CD4-positive, CD25-positive, alpha-beta regulatory T cell (primary cell): ENCODE measurements at regions not wholly inside any gene's neighbourhood (a gene's known extent, or its start where the extent isn't known, plus 50 kb on each side); places are given as distances from the start of the nearest gene placed in this dataset.

ENCODE experiments used
- ATAC-seq, 2 donors: fragments of 150-1000 bp; cut with Tn5 transposase; one replicate each; pipeline ENCODE4 v1.10.0; 2021; ENCODE audit warnings: low read depth in 2 of 2, moderate number of reproducible peaks in 2 of 2, moderate library complexity in 1 of 2
- DNase-seq, 3 donors: peaks; one replicate each; pipeline versions ENCODE4 v3.0.0 to v3.0.0-alpha.2; 2012 to 2022; ENCODE audit warnings: mixed read lengths in 1 of 3
- H3K27ac ChIP-seq: one replicate; pipeline ENCODE4 v1.7.0; 2013; ENCODE audit warnings: mild to moderate bottlenecking, low read length; ENCODE audit not compliant: insufficient read depth, poor library complexity, severe bottlenecking
- H3K27me3 ChIP-seq: one replicate; pipeline ENCODE4 v1.7.0; 2013; ENCODE audit warnings: low read length; ENCODE audit not compliant: control insufficient read depth, insufficient read depth
- H3K36me3 ChIP-seq: one replicate; pipeline ENCODE4 v1.7.0; 2013; ENCODE audit warnings: mild to moderate bottlenecking, low read length, moderate library complexity; ENCODE audit not compliant: control insufficient read depth, insufficient read depth
- H3K4me1 ChIP-seq: 2 replicates; pipeline ENCODE4 v1.7.0; 2013; ENCODE audit warnings: mild to moderate bottlenecking, low read length; ENCODE audit not compliant: insufficient read depth, control insufficient read depth, poor library complexity, severe bottlenecking
- H3K4me3 ChIP-seq: one replicate; pipeline ENCODE4 v1.7.0; 2013; ENCODE audit warnings: low read depth, mild to moderate bottlenecking, low read length, moderate library complexity
- H3K9me3 ChIP-seq, 2 experiments: 1 replicate in 1 of 2; 2 replicates in 1 of 2; pipeline ENCODE4 v1.7.0; 2013; ENCODE audit warnings: low read length in 2 of 2, mild to moderate bottlenecking in 1 of 2, moderate library complexity in 1 of 2; ENCODE audit not compliant: control insufficient read depth in 2 of 2
- H3K27ac Mint-ChIP-seq, 3 donors: one replicate each; pipeline ENCODE4 v1.8.0; 2020 to 2022; ENCODE audit warnings: mild to moderate bottlenecking in 3 of 3, mixed read lengths in 3 of 3, moderate library complexity in 2 of 3
- H3K27me3 Mint-ChIP-seq: one replicate; pipeline ENCODE4 v1.8.0; 2022; ENCODE audit warnings: mild to moderate bottlenecking, mixed read lengths
- H3K36me3 Mint-ChIP-seq: one replicate; pipeline ENCODE4 v1.8.0; 2020; ENCODE audit warnings: mixed read lengths
- H3K4me1 Mint-ChIP-seq, 4 donors: one replicate each; pipeline ENCODE4 v1.8.0; 2020 to 2022; ENCODE audit warnings: mixed read lengths in 4 of 4, mild to moderate bottlenecking in 1 of 4
- H3K4me3 Mint-ChIP-seq, 4 donors: one replicate each; pipeline ENCODE4 v1.8.0; 2020 to 2022; ENCODE audit warnings: mild to moderate bottlenecking in 4 of 4, mixed read lengths in 4 of 4, moderate library complexity in 3 of 4
- H3K9me3 Mint-ChIP-seq, 7 donors: one replicate each; pipeline ENCODE4 v1.8.0; 2020 to 2022; ENCODE audit warnings: mixed read lengths in 7 of 7, mild to moderate bottlenecking in 3 of 7, moderate library complexity in 2 of 7

DNA sequence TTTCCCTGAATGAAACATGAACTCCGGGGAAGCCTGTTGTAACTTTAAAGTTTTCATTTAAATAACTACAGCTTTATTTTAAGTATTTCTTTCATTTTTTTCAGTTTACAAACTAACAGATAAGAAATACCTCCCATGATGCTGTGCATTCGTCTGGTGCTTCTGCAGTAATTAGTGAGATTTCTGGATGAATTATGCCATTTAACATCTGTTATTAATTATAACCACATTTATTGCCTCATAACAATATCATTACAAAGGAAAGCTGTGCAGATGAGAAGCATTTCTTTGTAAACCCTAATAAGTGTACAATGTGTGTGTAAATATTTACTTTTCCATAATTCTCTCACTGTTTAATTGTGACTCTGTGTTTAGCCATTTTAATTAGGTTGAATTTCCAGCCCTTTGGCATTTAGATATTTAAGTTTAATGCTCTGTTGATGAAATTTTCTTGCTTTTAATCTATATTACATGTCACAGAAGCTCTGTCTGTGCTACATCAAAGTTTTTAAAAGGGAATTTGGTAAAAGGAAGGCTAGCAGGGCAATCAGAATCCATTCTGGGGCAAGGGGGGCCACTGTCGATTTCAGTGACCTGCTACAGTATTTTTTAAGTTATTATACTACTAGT, 418.0 kb downstream of the SPATA31D1 start:
- Mint-ChIP-seq H3K27ac (no peak overlapping the region), H3K27me3 (no peaks in the 10 kb centered on the region), H3K36me3 (no peaks in the 10 kb centered on the region), H3K4me1 (no peaks in the 10 kb centered on the region), H3K4me3 (no peak overlapping the region), H3K9me3 (peaks cover 0 to 25% (median 5%) of the 10 kb centered on the region in 7 donors)
- ATAC-seq (no peak), DNase-seq (no peak)
- Histone ChIP-seq H3K36me3 (no peaks in the 10 kb centered on the region), H3K27me3 (no peaks in the 10 kb centered on the region), H3K4me3 (no peak overlapping the region), H3K4me1 (no peaks in the 10 kb centered on the region), H3K9me3 (no peaks in the 10 kb centered on the region), H3K27ac (no peak overlapping the region)

DNA sequence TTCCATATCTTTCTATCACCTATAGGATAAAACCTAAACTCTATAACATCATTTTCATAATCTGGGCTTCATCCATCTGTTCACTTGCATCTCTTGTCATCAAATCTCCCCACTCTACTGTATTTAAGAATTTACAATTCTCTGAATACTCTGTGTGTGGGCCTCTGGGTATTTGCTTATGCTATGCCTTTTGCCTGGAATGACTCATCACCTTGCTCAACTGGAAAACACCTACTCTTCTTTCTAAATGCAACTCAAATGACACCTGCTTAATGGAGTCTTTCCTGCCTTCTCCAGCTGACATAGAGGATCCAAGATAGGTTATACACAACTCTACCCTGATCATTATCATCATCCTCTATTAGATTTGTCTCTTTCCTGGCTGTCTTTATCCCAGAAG, 421.7 kb downstream of the SPATA31D1 start:
- ATAC-seq, result no peak
- no peaks in the 10 kb centered on the region for H3K36me3 Mint-ChIP-seq
- peaks cover 0 to 23% (median 12%) of the 10 kb centered on the region in 7 donors for H3K9me3 Mint-ChIP-seq
- H3K27ac Mint-ChIP-seq, result no peak overlapping the region
- no peaks in the 10 kb centered on the region for H3K4me1 Mint-ChIP-seq
- Histone ChIP-seq H3K36me3 (no peaks in the 10 kb centered on the region), H3K4me3 (no peak overlapping the region), H3K4me1 (no peaks in the 10 kb centered on the region), H3K27ac (no peak overlapping the region), H3K9me3 (no peaks in the 10 kb centered on the region), H3K27me3 (no peaks in the 10 kb centered on the region)
- H3K4me3 Mint-ChIP-seq, result no peak overlapping the region
- H3K27me3 Mint-ChIP-seq, result no peaks in the 10 kb centered on the region
- DNase-seq, result no peak

DNA sequence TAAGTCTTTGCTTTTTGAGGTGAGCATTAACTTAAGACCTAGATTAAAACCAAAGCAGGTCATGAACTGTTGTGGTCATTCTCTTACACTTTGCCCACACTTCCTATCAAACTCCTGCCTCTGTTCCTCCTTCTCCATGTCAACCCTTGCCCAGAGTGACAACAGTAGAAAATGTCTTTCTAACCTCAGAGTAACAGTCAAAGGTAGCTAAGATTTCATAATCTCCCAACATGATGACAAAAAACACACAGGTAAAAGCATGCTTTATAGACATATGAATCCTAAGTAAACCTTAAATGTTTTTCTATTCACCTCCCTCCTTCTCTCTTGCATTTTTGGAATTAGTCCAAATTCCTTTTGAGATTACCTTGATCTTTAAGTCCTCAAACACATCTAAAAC, 422.3 kb downstream of the SPATA31D1 start:
- peaks cover 0 to 22% (median 12%) of the 10 kb centered on the region in 7 donors for H3K9me3 Mint-ChIP-seq
- DNase-seq (no peak), ATAC-seq (no peak)
- no peaks in the 10 kb centered on the region for H3K36me3 ChIP-seq
- H3K27ac ChIP-seq, result no peak overlapping the region
- no peaks in the 10 kb centered on the region for H3K36me3 Mint-ChIP-seq
- no peak overlapping the region for H3K4me3 ChIP-seq
- H3K4me1 ChIP-seq, result no peaks in the 10 kb centered on the region
- no peaks in the 10 kb centered on the region for H3K27me3 Mint-ChIP-seq
- H3K27me3 ChIP-seq, result no peaks in the 10 kb centered on the region
- no peak overlapping the region for H3K27ac Mint-ChIP-seq
- no peaks in the 10 kb centered on the region for H3K9me3 ChIP-seq
- H3K4me3 Mint-ChIP-seq, result no peak overlapping the region
- no peaks in the 10 kb centered on the region for H3K4me1 Mint-ChIP-seq

DNA sequence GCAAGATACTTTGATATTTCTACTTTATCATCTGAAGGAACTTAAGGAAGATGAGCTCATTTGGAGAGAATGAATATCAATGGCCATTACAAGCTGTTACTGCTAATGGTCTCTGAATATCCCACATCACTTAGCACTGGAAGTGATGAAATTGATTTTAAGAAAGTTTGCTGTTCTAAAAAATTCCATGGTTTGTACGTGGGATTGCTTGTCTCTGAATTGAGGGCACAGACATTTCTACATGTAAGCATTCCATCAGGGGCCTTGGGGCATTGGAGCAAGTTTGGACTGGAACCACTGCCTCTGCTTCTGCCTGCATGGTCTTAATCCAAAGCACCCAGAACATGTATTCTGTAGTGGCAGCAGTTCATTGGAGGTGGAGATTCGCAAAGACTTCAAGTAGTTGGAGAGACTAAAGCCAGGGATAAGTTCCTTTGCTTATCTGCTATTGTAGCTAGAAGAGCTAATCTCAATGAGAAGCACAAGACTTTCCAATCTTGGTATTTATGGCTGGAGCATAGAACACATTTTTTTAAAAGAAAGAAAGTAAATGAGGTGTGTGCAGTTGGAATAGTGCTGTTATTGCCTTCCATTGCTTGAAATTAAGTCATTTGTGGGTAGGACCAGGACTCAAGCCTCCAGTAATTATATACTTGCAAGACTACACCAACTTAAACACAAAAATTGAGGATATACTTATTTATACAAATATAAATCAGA, 424.2 kb downstream of the SPATA31D1 start:
- no peak for DNase-seq
- no peaks in the 10 kb centered on the region for H3K4me1 Mint-ChIP-seq
- Histone ChIP-seq H3K9me3 (no peaks in the 10 kb centered on the region), H3K27ac (no peak overlapping the region), H3K4me3 (no peak overlapping the region), H3K4me1 (no peaks in the 10 kb centered on the region), H3K27me3 (no peaks in the 10 kb centered on the region), H3K36me3 (no peaks in the 10 kb centered on the region)
- no peak overlapping the region for H3K27ac Mint-ChIP-seq
- no peak overlapping the region for H3K4me3 Mint-ChIP-seq
- no peaks in the 10 kb centered on the region for H3K36me3 Mint-ChIP-seq
- no peak for ATAC-seq
- no peaks in the 10 kb centered on the region for H3K27me3 Mint-ChIP-seq
- H3K9me3 Mint-ChIP-seq, result peaks cover 0 to 23% (median 13%) of the 10 kb centered on the region in 7 donors

DNA sequence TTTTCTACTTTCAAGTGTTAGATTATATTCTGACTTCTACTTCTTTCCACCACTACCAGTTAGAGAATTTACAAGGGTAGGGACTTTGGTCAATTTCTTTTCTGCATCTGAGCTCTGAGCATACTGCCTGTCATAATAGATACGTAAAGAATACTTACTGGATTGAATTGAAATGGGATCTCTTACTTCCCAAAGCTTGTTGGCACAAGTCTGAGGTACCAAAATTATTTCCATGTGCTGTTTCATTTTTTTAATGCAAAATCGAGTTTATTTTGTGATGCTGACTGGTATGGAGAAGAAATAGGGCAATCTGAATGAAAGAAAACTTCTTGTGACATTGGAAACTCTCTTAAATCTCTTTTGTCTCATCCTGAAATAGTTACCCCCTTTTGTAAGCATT, 428.9 kb downstream of the SPATA31D1 start:
- Mint-ChIP-seq H3K27me3 (no peaks in the 10 kb centered on the region), H3K4me1 (no peaks in the 10 kb centered on the region), H3K27ac (no peak overlapping the region), H3K9me3 (peaks cover 0 to 24% (median 9%) of the 10 kb centered on the region in 7 donors), H3K4me3 (no peak overlapping the region), H3K36me3 (no peaks in the 10 kb centered on the region)
- H3K4me1 ChIP-seq, result no peaks in the 10 kb centered on the region
- no peak overlapping the region for H3K27ac ChIP-seq
- H3K36me3 ChIP-seq, result no peaks in the 10 kb centered on the region
- no peak overlapping the region for H3K4me3 ChIP-seq
- peaks cover 0 to 7% of the 10 kb centered on the region in 2 experiments for H3K9me3 ChIP-seq
- DNase-seq (no peak), ATAC-seq (no peak)
- H3K27me3 ChIP-seq, result no peaks in the 10 kb centered on the region

DNA sequence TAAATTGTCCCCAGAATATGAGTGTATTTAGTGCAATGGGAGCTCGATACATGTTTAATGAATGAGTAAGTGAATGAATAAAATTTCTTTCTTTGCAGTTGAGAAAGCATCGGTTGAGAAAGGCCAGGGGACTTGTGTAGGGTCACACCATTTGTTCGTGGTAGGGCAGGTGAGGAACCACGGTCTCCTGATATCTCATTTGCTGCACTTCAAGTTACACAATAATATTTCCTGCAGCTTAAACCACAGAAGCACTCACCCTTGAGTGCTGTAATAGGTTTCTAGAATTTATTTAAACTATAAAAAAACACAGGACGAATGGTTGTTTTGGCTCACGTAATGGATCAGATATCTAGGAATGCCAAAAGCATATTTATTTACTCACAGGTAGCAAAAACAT, 429.8 kb downstream of the SPATA31D1 start:
- DNase-seq (no peak), ATAC-seq (no peak)
- H3K36me3 ChIP-seq, result no peaks in the 10 kb centered on the region
- H3K27ac Mint-ChIP-seq, result no peak overlapping the region
- no peaks in the 10 kb centered on the region for H3K27me3 ChIP-seq
- no peaks in the 10 kb centered on the region for H3K4me1 Mint-ChIP-seq
- peaks cover 0 to 7% of the 10 kb centered on the region in 2 experiments for H3K9me3 ChIP-seq
- no peaks in the 10 kb centered on the region for H3K36me3 Mint-ChIP-seq
- no peak overlapping the region for H3K4me3 Mint-ChIP-seq
- peaks cover 0 to 20% (median 9%) of the 10 kb centered on the region in 7 donors for H3K9me3 Mint-ChIP-seq
- no peaks in the 10 kb centered on the region for H3K27me3 Mint-ChIP-seq
- no peaks in the 10 kb centered on the region for H3K4me1 ChIP-seq
- no peak overlapping the region for H3K4me3 ChIP-seq
- no peak overlapping the region for H3K27ac ChIP-seq

DNA sequence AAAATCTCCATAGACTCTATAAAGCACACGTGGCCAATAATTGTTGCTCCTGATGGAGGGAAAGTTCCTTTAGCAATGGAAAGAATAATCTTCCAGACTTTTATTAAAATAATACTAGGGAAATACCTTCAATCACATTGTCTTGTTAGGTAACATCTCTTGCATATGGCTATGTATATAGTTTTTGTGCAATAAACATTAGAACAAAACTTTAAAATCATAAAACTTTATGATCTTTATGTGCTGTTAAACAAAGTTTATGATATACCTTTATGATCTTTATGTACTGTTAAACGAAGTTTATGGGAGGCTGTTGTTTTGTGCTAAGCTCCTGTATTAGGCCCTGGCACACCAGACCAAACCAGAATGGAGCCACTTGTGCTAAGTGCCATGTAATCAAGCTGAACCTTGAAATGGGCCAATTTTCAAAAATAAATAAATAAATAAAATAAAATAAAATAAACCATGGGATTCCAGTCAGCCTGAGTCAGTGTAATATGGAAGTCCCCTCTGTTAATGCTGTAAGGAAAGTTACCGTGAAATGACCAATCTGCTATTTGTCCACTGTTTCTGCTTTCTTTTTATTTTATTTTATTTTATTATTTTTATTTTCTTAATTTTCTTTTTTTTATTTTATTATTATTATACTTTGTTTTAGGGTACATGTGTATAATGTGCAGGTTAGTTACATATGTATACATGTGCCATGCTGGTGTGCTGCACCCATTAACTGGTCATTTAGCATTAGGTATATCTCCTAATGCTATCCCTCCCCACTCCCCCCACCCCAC, 431.3 kb downstream of the SPATA31D1 start:
- Histone ChIP-seq H3K4me3 (no peak overlapping the region), H3K27me3 (no peaks in the 10 kb centered on the region), H3K36me3 (no peaks in the 10 kb centered on the region), H3K9me3 (peaks cover 0 to 7% of the 10 kb centered on the region in 2 experiments), H3K4me1 (no peaks in the 10 kb centered on the region), H3K27ac (no peak overlapping the region)
- H3K27ac Mint-ChIP-seq, result no peak overlapping the region
- no peaks in the 10 kb centered on the region for H3K27me3 Mint-ChIP-seq
- H3K4me1 Mint-ChIP-seq, result no peaks in the 10 kb centered on the region
- ATAC-seq (no peak), DNase-seq (no peak)
- no peak overlapping the region for H3K4me3 Mint-ChIP-seq
- H3K9me3 Mint-ChIP-seq, result peaks cover 0 to 22% (median 6%) of the 10 kb centered on the region in 7 donors
- no peaks in the 10 kb centered on the region for H3K36me3 Mint-ChIP-seq
